Activated T-helper 1 cell treated with anti-CD3 and anti-CD28 coated beads, Interleukin-12 subunit alpha, Interleukin-12 subunit beta, Interleukin-2, Interleukin-4 antibody, amounts not matched to agents 30 ng/mL and 10 ng/mL and 1 ng/mL, durations not matched to agents 14 hours and 24 hours and 36 hours (primary cell): ENCODE measurements at regions not wholly inside any gene's neighbourhood (a gene's known extent, or its start where the extent isn't known, plus 50 kb on each side); places are given as distances from the start of the nearest gene placed in this dataset.

Experiments used
- DNase-seq: peaks from one replicate; pipeline ENCODE4 v3.0.0; 2021; ENCODE audit warnings: low spot score
- H3K27ac Mint-ChIP-seq: one replicate; pipeline ENCODE4 v1.8.0; 2021; ENCODE audit warnings: mild to moderate bottlenecking, mixed read lengths
- H3K27me3 Mint-ChIP-seq: one replicate; pipeline ENCODE4 v1.8.0; 2022; ENCODE audit warnings: mild to moderate bottlenecking, moderate library complexity, mixed read lengths; ENCODE audit not compliant: insufficient read depth
- H3K36me3 Mint-ChIP-seq: one replicate; pipeline ENCODE4 v1.8.0; 2021; ENCODE audit warnings: low read depth, mixed read lengths
- H3K4me1 Mint-ChIP-seq: one replicate; pipeline ENCODE4 v1.8.0; 2021; ENCODE audit warnings: low read depth, mixed read lengths
- H3K4me3 Mint-ChIP-seq: one replicate; pipeline ENCODE4 v1.8.0; 2021; ENCODE audit warnings: mild to moderate bottlenecking, moderate library complexity, mixed read lengths
- H3K9me3 Mint-ChIP-seq: one replicate; pipeline ENCODE4 v1.8.0; 2021; ENCODE audit warnings: mixed read lengths
- intact Hi-C: fragments of 100-400 bp; cut with micrococcal nuclease; formaldehyde crosslinking; loops from one replicate; pipeline ENCODE4 v1.15.1; 2024

DNA sequence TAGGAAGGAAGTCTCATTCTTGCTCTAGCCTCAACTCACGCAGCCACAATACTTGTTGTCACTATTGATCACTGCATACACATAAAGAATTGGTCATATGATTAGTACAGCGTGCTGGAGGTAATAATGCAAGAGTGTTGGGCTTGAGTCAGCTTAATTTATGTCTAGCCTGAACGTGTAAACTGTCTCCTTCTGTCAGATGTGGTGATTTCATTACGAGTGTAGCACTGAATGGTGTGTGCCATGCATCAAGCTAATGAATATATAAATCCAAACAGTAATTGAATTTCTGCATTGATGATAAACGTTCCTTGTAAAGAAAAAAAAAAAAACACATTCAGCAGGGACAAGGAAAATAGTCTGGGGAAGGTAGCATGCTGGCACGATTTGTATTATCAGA lies 396.2 kb upstream of the RAG2 start:
- no peak for DNase-seq
- no peaks in the 10 kb centered on the region for H3K27me3 Mint-ChIP-seq
- peaks cover 4% of the 10 kb centered on the region for H3K9me3 Mint-ChIP-seq
- no peaks in the 10 kb centered on the region for H3K4me1 Mint-ChIP-seq
- no peaks in the 10 kb centered on the region for H3K36me3 Mint-ChIP-seq
- intact Hi-C loops: no loop called here
- H3K27ac Mint-ChIP-seq: no peak overlapping the region
- H3K4me3 Mint-ChIP-seq: no peak overlapping the region

DNA sequence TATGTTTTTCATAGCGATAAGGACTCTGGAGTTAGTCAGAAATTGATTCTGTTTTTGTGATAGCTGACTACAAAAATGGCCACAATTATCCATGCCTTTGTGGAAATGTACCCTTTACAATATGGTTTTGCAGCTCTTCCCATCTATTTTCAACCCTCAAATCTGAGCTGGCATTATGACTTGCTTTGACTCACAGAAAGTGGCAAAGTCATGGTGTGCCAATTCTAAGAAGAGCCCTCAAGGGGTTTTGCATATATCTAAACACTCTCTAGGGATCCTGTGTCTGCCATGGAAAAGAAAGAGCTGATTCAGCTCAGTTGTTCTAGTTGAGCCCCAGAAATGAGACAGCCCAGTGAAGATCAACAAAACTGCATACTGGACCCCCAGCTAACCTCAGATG lies 390.5 kb upstream of the RAG2 start:
- H3K36me3 Mint-ChIP-seq: no peaks in the 10 kb centered on the region
- intact Hi-C loops: no loop called here
- H3K4me1 Mint-ChIP-seq: no peaks in the 10 kb centered on the region
- no peaks in the 10 kb centered on the region for H3K27me3 Mint-ChIP-seq
- no peak overlapping the region for H3K4me3 Mint-ChIP-seq
- no peak overlapping the region for H3K27ac Mint-ChIP-seq
- no peaks in the 10 kb centered on the region for H3K9me3 Mint-ChIP-seq
- no peak for DNase-seq

DNA sequence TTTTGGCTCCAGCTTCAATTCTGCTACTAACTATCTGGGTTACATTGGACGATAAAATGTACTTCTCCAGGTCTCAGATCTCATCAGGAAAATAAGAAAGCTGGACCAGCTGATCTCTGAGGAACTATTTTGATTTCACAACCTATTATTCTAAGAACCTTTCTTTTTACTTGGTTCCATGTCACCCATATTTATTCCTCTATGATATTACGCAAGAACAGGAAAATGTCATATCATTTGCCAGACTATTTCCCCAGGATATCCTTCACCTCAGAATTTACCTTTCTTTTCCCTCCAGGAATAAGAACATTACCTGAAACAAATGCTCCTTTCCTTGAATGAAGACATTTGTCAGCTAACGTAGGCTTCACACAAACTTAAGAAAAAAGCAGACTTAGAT lies 387.5 kb upstream of the RAG2 start:
- no peak overlapping the region for H3K27ac Mint-ChIP-seq
- no peaks in the 10 kb centered on the region for H3K36me3 Mint-ChIP-seq
- H3K4me1 Mint-ChIP-seq: no peaks in the 10 kb centered on the region
- intact Hi-C loops: no loop called here
- no peak for DNase-seq
- H3K27me3 Mint-ChIP-seq: no peaks in the 10 kb centered on the region
- H3K4me3 Mint-ChIP-seq: no peak overlapping the region
- H3K9me3 Mint-ChIP-seq: peaks cover 7% of the 10 kb centered on the region

DNA sequence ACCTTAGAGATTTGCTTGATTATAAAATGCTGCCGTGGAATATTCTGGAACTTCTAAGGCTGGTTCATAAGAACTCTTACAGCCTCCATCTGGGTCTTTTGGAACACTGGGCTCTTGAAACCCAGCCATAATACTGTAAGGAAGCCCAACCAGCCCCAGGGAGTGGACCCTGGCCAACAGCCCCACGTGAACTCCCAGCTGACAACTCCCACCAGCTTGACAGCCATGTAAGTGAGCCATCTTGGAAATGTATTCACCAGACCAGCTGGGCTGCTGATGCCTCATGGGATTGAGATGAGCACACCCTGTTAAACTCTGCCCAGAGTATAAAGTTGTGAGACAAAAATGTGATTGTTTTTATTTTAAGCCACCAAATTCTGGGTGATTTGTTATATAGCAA lies 378.7 kb upstream of the RAG2 start:
- DNase-seq: no peak
- no peaks in the 10 kb centered on the region for H3K4me1 Mint-ChIP-seq
- H3K4me3 Mint-ChIP-seq: no peak overlapping the region
- intact Hi-C loops: no loop called here
- no peaks in the 10 kb centered on the region for H3K27me3 Mint-ChIP-seq
- no peaks in the 10 kb centered on the region for H3K36me3 Mint-ChIP-seq
- H3K27ac Mint-ChIP-seq: no peak overlapping the region
- peaks cover 7% of the 10 kb centered on the region for H3K9me3 Mint-ChIP-seq

DNA sequence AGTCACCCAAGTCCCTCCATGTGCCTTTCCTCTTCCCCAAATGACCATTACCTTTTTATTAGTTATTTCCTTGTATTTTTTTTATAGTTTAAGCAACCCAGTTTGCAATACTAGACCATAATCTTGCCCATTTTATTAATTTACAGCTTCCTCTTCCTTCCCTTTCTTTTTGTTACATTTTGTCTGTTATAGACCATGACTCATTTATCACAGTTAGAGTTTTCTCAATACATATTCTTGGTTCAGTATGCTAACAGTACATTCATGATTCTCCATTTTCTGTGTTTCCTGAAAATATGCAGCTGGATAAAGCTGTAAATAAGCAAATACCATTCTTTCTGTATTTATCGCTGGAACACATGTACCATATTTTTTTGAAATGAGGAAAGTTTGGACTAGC lies 376.7 kb upstream of the RAG2 start:
- Mint-ChIP-seq H3K36me3 (no peaks in the 10 kb centered on the region), H3K27ac (no peak overlapping the region), H3K4me3 (no peak overlapping the region), H3K4me1 (no peaks in the 10 kb centered on the region), H3K27me3 (no peaks in the 10 kb centered on the region), H3K9me3 (no peaks in the 10 kb centered on the region)
- intact Hi-C loops: no loop called here
- no peak for DNase-seq

DNA sequence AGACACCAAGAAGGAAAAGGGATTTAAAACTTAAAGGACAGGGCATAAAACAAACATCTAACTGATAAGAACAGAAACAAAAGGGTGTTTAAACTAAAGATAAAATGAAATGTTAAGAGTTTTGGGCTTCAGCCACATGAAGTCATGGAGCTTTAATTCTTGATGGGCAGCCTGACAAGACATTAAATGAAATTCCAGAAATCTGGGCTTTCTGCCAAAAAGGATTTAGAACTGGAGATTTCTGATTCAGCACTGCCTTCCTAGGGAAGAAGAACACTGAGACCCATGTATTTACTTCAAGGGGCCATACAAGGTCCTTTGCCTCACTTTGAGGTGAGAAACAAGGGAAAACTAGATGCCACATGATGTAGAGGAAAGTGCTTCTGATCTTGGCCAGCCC lies 355.9 kb upstream of the RAG2 start:
- H3K4me3 Mint-ChIP-seq: no peak overlapping the region
- H3K36me3 Mint-ChIP-seq: no peaks in the 10 kb centered on the region
- intact Hi-C loops: no loop called here
- H3K27me3 Mint-ChIP-seq: no peaks in the 10 kb centered on the region
- H3K27ac Mint-ChIP-seq: no peak overlapping the region
- peaks cover under 1% of the 10 kb centered on the region for H3K9me3 Mint-ChIP-seq
- H3K4me1 Mint-ChIP-seq: no peaks in the 10 kb centered on the region
- no peak for DNase-seq

DNA sequence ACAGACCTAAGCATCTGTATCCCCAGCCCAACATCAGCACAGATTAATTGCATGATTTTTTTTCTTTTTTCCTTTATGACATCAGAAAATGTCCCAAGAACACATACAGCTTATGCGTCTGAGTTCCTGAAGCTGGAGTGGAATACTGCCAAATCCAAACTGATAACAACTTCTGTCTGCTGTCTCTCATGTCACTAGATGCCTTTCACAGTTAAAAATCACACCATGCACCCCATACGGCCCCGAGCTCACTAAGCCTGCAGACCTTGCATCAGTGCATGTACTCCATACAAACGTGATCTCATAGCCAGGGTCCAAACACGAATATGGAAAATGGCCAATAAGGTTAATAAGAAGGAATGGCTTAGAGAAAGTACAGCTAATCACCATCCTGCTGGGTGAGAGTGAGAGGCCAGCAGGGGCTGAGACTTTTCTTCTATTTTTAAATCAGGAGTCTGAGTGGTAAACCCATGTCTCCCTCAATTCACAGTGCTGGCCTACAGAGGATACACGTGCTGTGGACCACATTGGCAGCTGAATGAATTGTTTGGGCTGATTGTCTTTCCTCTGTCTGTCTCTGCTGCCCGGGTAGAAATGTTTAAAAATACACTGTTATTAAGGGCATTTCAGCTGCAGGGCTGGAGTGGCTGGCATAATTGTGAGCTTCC lies 350.6 kb upstream of the RAG2 start:
- intact Hi-C loops: no loop called here
- Mint-ChIP-seq H3K4me1 (no peaks in the 10 kb centered on the region), H3K4me3 (no peak overlapping the region), H3K27me3 (no peaks in the 10 kb centered on the region), H3K27ac (no peak overlapping the region), H3K36me3 (no peaks in the 10 kb centered on the region), H3K9me3 (no peaks in the 10 kb centered on the region)
- no peak for DNase-seq

DNA sequence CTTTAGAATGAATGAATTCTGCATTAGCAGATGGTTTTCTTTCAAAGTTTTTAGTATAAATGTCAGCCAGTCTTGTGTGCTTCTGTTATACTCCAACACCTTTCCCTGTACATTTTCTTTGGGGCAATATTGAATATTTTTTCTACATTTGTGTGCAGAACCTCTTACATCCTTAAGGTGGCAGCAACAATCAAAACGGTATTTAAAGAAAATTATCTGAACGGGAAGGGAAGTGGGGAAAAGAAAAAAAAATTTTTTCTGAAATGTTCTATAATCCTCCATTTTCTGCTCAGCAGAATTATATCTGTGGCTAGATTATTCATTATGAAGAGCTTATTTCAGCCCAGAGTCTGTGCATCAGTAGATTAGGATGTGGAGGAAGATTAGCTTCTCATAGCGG lies 347.3 kb upstream of the RAG2 start:
- intact Hi-C loops: no loop called here
- Mint-ChIP-seq H3K27me3 (no peaks in the 10 kb centered on the region), H3K27ac (no peak overlapping the region), H3K36me3 (no peaks in the 10 kb centered on the region), H3K9me3 (no peaks in the 10 kb centered on the region), H3K4me1 (no peaks in the 10 kb centered on the region), H3K4me3 (no peak overlapping the region)
- no peak for DNase-seq

DNA sequence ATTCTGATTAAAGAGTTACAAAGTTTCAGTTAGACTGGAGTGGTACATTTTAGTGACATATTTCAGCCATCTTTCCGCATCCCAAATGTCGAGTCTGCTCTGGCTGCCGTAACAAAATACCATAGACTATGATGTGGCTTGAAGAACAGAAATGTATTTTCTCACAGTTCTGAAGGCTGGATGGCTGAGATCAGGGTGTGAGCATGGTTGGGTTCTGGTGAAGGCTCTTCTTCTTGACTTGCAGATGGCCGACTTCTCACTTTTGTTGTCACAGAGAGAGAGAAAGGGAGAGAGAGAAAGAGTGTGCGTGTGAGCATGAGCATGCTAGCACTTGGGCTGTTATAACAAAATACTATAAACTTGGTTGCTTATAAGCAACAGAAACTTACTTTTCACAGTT lies 335.4 kb upstream of the RAG2 start:
- Mint-ChIP-seq H3K9me3 (peaks cover 3% of the 10 kb centered on the region), H3K4me3 (no peak overlapping the region), H3K36me3 (no peaks in the 10 kb centered on the region), H3K27ac (no peak overlapping the region), H3K27me3 (no peaks in the 10 kb centered on the region), H3K4me1 (no peaks in the 10 kb centered on the region)
- DNase-seq: no peak
- intact Hi-C loops: no loop called here

DNA sequence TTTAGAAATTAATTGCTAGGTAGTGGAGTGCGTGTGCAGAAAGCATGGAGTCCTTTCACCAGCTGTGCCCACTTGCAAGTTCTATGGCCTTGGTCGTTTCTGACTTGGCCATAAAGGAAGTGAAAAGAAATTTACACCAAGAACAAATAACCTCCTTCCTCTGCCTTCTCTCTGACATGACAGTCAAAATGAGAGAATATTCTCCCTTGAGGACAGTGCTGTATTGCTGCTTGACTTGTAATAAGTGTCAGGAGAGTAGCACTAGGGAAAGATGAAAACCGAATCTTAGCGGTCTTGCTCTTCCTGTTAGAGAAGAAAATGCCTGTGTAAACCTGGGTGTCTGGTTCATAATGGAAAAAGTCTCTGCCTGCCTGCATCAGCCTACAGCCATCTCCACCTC lies 333.1 kb upstream of the RAG2 start:
- no peaks in the 10 kb centered on the region for H3K27me3 Mint-ChIP-seq
- H3K4me1 Mint-ChIP-seq: no peaks in the 10 kb centered on the region
- DNase-seq: no peak
- H3K27ac Mint-ChIP-seq: no peak overlapping the region
- intact Hi-C loops: no loop called here
- no peak overlapping the region for H3K4me3 Mint-ChIP-seq
- H3K9me3 Mint-ChIP-seq: peaks cover 3% of the 10 kb centered on the region
- no peaks in the 10 kb centered on the region for H3K36me3 Mint-ChIP-seq

DNA sequence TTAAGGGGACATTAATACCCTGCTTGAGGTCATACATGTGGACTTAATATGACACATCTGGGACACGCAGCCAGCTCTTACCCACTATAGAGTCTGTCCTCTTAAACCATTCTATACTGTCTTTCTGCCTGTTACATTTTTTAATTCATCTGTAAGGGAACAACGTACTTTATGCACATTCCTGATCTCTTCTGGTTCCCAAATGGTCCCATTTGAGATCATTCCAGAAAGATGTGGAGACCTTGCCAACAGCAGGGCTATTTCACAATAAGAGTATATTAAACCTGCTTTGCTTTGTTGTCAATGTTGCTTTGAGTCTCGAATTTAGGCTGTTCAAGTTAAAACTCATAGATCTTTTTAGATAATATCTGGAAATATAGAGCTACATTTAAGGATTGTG lies 332.2 kb upstream of the RAG2 start:
- H3K27me3 Mint-ChIP-seq: no peaks in the 10 kb centered on the region
- DNase-seq: no peak
- H3K4me3 Mint-ChIP-seq: no peak overlapping the region
- no peaks in the 10 kb centered on the region for H3K4me1 Mint-ChIP-seq
- no peaks in the 10 kb centered on the region for H3K36me3 Mint-ChIP-seq
- H3K27ac Mint-ChIP-seq: no peak overlapping the region
- intact Hi-C loops: no loop called here
- H3K9me3 Mint-ChIP-seq: peaks cover 3% of the 10 kb centered on the region

DNA sequence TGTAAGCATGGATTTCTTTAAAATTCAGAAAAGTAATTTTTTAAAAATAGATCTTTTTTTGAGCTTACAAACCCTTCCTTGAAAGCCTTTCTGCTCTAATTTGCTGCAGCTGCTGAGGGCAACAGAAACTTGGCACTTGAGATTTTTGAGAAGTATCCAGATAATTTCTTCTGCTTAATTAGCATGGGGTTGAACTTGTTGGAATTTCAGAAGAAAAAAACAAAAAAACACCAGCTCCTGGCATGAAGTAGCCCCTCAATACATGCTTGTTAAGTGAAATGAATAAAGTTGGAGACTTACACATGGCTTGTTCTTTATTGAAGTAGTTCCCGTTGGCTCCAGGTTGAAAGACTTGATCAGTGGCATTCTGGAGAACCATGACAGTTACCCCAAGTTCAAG lies 331.4 kb upstream of the RAG2 start:
- no peaks in the 10 kb centered on the region for H3K36me3 Mint-ChIP-seq

DNA sequence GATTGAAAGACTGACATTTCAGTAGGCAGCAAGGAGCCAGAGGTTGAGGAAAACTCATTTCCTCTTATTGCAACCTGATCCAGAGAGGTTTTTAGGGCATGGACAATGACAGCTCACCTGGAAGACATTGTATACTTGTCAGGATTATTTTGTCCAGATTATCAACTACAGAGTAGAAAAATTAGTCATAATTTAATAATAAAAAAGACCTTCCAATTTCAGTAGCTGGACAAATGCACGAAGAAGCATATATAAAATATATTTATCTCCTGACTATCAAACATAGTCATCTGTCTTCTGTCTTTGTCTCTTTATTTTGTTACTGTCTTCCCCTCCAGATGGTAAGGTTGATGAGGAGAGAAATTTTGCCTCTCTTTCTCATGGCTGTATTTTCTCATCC lies 330.6 kb upstream of the RAG2 start:
- intact Hi-C loops: no loop called here
- Mint-ChIP-seq H3K36me3 (no peaks in the 10 kb centered on the region), H3K4me3 (no peak overlapping the region), H3K27me3 (no peaks in the 10 kb centered on the region), H3K9me3 (no peaks in the 10 kb centered on the region), H3K4me1 (no peaks in the 10 kb centered on the region), H3K27ac (no peak overlapping the region)
- DNase-seq: no peak

More for the DNA sequence above, 331.4 kb upstream of the RAG2 start:
- no peak for DNase-seq
- Mint-ChIP-seq H3K4me1 (no peaks in the 10 kb centered on the region), H3K27me3 (no peaks in the 10 kb centered on the region), H3K9me3 (peaks cover 3% of the 10 kb centered on the region), H3K27ac (no peak overlapping the region), H3K4me3 (no peak overlapping the region)
- intact Hi-C loops: no loop called here

DNA sequence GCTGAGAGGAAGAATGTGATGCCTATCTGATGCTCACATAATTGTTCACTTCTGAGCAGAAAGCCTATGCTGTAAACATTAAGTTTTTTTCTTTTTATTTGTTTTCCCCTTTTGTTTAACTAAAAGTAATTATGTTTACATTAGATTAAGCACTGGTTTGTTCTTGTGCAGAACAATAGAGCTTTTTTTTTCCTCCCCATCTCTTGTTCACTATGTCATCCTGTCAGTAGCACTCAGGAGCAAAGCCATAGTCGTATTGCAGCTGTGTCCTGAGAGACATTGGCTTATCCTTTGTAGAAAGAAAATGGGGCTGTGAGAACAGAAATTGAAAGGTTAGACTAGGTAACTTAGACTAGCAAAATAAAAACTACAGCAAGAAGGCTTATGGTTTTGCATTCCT lies 301.8 kb upstream of the RAG2 start:
- Mint-ChIP-seq H3K4me1 (no peaks in the 10 kb centered on the region), H3K9me3 (no peaks in the 10 kb centered on the region), H3K27ac (no peak overlapping the region), H3K4me3 (no peak overlapping the region), H3K27me3 (no peaks in the 10 kb centered on the region), H3K36me3 (no peaks in the 10 kb centered on the region)
- intact Hi-C loops: no loop called here
- no peak for DNase-seq
